Liver (tissue), 8 donors: ENCODE measurements at regions not wholly inside any gene's neighbourhood (a gene's known extent, or its start where the extent isn't known, plus 50 kb on each side); places are given as distances from the start of the nearest gene placed in this dataset.

Source experiments
- DNase-seq: peaks from one replicate; pipeline ENCODE4 v3.0.0-alpha.2; 2017; ENCODE audit warnings: low spot score
- H3K27ac ChIP-seq, 2 donors: one replicate each; pipeline ENCODE4 v1.7.0; 2013; ENCODE audit warnings: inconsistent platforms in 2 of 2, low read length in 2 of 2, control low read depth in 1 of 2, low read depth in 1 of 2, mild to moderate bottlenecking in 1 of 2
- H3K27me3 ChIP-seq, 4 donors: one replicate each; pipeline versions ENCODE4 v1.6.1 to v1.7.0; 2013; ENCODE audit warnings: low read length in 3 of 4, inconsistent platforms in 1 of 4, mild to moderate bottlenecking in 1 of 4, moderate library complexity in 1 of 4; ENCODE audit not compliant: control insufficient read depth in 4 of 4, insufficient read depth in 4 of 4
- H3K36me3 ChIP-seq, 4 donors: one replicate each; pipeline versions ENCODE4 v1.6.1 to v1.7.0; 2013; ENCODE audit warnings: low read length in 3 of 4, mild to moderate bottlenecking in 3 of 4, low read depth in 1 of 4, moderate library complexity in 1 of 4; ENCODE audit not compliant: control insufficient read depth in 4 of 4, insufficient read depth in 3 of 4
- H3K4me1 ChIP-seq, 4 donors: one replicate each; pipeline versions ENCODE4 v1.6.1 to v1.7.0; 2013; ENCODE audit warnings: low read length in 3 of 4, mild to moderate bottlenecking in 3 of 4, moderate library complexity in 1 of 4; ENCODE audit not compliant: control insufficient read depth in 4 of 4, insufficient read depth in 4 of 4
- H3K4me3 ChIP-seq, 3 donors: one replicate each; pipeline versions ENCODE4 v1.6.1 to v1.7.0; 2013; ENCODE audit warnings: low read length in 3 of 3, control low read depth in 1 of 3, low read depth in 1 of 3, mild to moderate bottlenecking in 1 of 3
- H3K9ac ChIP-seq, 2 donors: one replicate each; pipeline ENCODE4 v1.7.0; 2013; ENCODE audit warnings: low read length in 2 of 2, mild to moderate bottlenecking in 2 of 2, moderate library complexity in 2 of 2, control low read depth in 1 of 2, low read depth in 1 of 2
- H3K9me3 ChIP-seq, 4 donors: one replicate each; pipeline versions ENCODE4 v1.6.1 to v1.7.0; 2013; ENCODE audit warnings: low read length in 3 of 4; ENCODE audit not compliant: control insufficient read depth in 4 of 4
- EGR1 ChIP-seq, 2 donors: IDR thresholded peaks; 2 replicates each; pipeline ENCODE4 v1.6.1; 2016 to 2018; ENCODE audit warnings: antibody characterized with exemption in 2 of 2, low read depth in 2 of 2
- FOXA1 ChIP-seq: IDR thresholded peaks from 2 replicates; pipeline ENCODE4 v1.6.1; 2016; ENCODE audit warnings: antibody characterized with exemption
- FOXA2 ChIP-seq: IDR thresholded peaks from 2 replicates; pipeline ENCODE4 v1.6.1; 2016; ENCODE audit warnings: antibody characterized with exemption
- HNF4A ChIP-seq, 2 donors: conservative IDR thresholded peaks; 2 replicates each; pipeline ENCODE4 v1.6.1; 2016; ENCODE audit warnings: antibody characterized with exemption in 2 of 2, mild to moderate bottlenecking in 2 of 2
- HNF4G ChIP-seq: IDR thresholded peaks from 2 replicates; pipeline ENCODE4 v1.6.1; 2016; ENCODE audit warnings: antibody characterized with exemption
- TAF1 ChIP-seq: conservative IDR thresholded peaks from 2 replicates; pipeline ENCODE4 v1.6.1; 2016; ENCODE audit warnings: antibody characterized with exemption, mild to moderate bottlenecking
- YY1 ChIP-seq: IDR thresholded peaks from 2 replicates; pipeline ENCODE4 v1.6.1; 2016; ENCODE audit warnings: antibody characterized with exemption, mild to moderate bottlenecking
- WGBS: extraction: QIAGEN DNeasy Blood & Tissue Kit; methylation state at CpG from one replicate; pipeline ENCODE4 v1.1.7; 2013; 5-methylcytosine and 5-hydroxymethylcytosine counted together
- TF ChIP-seq, protein P1 (sequence below): fragments of 150-350 bp; IDR thresholded peaks from 2 replicates; pipeline ENCODE4 v1.5.1; 2017; ENCODE audit warnings: improper control_type of control experiment, low read depth, low read length; ENCODE audit not compliant: missing input control
- TF ChIP-seq, protein P2 (sequence below): IDR thresholded peaks from 2 replicates; pipeline ENCODE4 v1.6.1; 2016; ENCODE audit warnings: antibody characterized with exemption
- TF ChIP-seq, protein P3 (sequence below): IDR thresholded peaks from 2 replicates; pipeline ENCODE4 v1.6.1; 2016; ENCODE audit warnings: antibody characterized with exemption, mild to moderate bottlenecking
- TF ChIP-seq, protein P4 (sequence below): IDR thresholded peaks from 2 replicates; pipeline ENCODE4 v1.6.1; 2016; ENCODE audit warnings: antibody characterized with exemption
- TF ChIP-seq, protein P5 (sequence below): IDR thresholded peaks from 2 replicates; pipeline ENCODE4 v1.6.1; 2016; ENCODE audit warnings: antibody characterized with exemption
- donor health status: healthy.
- donor health status: healthy.
- donor health status: healthy.
- donor health status: healthy.
- donor health status: healthy.

DNA sequence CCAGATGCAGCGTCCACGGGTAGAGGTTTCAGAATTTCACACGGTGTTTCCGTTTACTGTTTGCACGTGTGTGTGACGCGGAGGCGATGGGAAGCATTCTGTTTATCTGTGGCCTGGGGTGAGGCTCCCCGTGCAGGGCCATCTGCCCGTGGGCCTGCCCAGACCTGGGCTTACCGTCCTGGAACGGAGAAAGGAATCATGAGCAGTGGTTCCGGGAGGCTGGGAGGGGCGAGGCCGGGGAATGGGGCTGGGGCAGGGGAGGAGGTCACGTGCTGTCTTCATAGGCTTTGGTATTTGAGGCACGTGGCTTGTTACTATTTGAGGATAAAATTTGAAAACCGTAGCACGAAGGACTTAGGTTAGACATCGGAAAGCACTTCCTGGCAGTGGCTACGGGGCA, 77.9 kb downstream of the RTP5 start (continued):
- TF ChIP-seq, protein P1, sequence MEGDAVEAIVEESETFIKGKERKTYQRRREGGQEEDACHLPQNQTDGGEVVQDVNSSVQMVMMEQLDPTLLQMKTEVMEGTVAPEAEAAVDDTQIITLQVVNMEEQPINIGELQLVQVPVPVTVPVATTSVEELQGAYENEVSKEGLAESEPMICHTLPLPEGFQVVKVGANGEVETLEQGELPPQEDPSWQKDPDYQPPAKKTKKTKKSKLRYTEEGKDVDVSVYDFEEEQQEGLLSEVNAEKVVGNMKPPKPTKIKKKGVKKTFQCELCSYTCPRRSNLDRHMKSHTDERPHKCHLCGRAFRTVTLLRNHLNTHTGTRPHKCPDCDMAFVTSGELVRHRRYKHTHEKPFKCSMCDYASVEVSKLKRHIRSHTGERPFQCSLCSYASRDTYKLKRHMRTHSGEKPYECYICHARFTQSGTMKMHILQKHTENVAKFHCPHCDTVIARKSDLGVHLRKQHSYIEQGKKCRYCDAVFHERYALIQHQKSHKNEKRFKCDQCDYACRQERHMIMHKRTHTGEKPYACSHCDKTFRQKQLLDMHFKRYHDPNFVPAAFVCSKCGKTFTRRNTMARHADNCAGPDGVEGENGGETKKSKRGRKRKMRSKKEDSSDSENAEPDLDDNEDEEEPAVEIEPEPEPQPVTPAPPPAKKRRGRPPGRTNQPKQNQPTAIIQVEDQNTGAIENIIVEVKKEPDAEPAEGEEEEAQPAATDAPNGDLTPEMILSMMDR = no peak
- TF ChIP-seq FOXA2 = no peak

DNA sequence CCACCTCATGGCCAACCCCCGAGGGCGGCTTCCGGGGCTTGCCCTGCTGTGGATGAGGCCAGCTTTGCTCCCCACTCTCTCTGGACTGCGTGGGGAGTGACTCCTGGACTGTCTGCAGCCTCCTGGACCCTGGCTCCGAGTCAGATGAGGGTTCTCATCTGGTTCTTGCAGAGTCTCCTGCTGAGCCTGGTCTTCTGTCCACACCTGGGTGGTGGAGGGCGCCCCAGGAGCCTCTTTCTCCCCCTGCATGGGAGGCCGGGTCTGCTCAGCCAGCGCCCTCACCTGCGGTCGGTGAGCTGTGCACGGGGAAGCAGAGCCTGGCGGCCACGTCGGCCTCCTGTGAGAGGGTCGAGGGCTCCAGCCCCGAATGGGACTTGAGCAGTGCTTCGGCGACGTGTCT, 78.3 kb downstream of the RTP5 start:
- Histone ChIP-seq H3K4me1 (peaks cover 3 to 20% (median 16%) of the 10 kb centered on the region in 4 donors), H3K4me3 (no peak overlapping the region), H3K36me3 (no peaks in the 10 kb centered on the region), H3K9ac (no peak overlapping the region), H3K9me3 (no peaks in the 10 kb centered on the region), H3K27me3 (no peaks in the 10 kb centered on the region), H3K27ac (no peak overlapping the region)
- 96% methylated on average over 19 of the region's 19 CpGs for WGBS
- DNase-seq = no peak
- no peak for TF ChIP-seq HNF4A (conservative IDR thresholded peaks at IDR 0.05)
- no peak for TF ChIP-seq EGR1 (IDR thresholded peaks at IDR 0.05; ENCODE audit: low read depth in 2 of 2)
- TF ChIP-seq, protein P2, sequence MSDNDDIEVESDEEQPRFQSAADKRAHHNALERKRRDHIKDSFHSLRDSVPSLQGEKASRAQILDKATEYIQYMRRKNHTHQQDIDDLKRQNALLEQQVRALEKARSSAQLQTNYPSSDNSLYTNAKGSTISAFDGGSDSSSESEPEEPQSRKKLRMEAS = no peak
- no peak for TF ChIP-seq YY1
- TF ChIP-seq HNF4G = no peak
- TF ChIP-seq, protein P3, sequence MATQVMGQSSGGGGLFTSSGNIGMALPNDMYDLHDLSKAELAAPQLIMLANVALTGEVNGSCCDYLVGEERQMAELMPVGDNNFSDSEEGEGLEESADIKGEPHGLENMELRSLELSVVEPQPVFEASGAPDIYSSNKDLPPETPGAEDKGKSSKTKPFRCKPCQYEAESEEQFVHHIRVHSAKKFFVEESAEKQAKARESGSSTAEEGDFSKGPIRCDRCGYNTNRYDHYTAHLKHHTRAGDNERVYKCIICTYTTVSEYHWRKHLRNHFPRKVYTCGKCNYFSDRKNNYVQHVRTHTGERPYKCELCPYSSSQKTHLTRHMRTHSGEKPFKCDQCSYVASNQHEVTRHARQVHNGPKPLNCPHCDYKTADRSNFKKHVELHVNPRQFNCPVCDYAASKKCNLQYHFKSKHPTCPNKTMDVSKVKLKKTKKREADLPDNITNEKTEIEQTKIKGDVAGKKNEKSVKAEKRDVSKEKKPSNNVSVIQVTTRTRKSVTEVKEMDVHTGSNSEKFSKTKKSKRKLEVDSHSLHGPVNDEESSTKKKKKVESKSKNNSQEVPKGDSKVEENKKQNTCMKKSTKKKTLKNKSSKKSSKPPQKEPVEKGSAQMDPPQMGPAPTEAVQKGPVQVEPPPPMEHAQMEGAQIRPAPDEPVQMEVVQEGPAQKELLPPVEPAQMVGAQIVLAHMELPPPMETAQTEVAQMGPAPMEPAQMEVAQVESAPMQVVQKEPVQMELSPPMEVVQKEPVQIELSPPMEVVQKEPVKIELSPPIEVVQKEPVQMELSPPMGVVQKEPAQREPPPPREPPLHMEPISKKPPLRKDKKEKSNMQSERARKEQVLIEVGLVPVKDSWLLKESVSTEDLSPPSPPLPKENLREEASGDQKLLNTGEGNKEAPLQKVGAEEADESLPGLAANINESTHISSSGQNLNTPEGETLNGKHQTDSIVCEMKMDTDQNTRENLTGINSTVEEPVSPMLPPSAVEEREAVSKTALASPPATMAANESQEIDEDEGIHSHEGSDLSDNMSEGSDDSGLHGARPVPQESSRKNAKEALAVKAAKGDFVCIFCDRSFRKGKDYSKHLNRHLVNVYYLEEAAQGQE = no peak
- TF ChIP-seq, protein P4, sequence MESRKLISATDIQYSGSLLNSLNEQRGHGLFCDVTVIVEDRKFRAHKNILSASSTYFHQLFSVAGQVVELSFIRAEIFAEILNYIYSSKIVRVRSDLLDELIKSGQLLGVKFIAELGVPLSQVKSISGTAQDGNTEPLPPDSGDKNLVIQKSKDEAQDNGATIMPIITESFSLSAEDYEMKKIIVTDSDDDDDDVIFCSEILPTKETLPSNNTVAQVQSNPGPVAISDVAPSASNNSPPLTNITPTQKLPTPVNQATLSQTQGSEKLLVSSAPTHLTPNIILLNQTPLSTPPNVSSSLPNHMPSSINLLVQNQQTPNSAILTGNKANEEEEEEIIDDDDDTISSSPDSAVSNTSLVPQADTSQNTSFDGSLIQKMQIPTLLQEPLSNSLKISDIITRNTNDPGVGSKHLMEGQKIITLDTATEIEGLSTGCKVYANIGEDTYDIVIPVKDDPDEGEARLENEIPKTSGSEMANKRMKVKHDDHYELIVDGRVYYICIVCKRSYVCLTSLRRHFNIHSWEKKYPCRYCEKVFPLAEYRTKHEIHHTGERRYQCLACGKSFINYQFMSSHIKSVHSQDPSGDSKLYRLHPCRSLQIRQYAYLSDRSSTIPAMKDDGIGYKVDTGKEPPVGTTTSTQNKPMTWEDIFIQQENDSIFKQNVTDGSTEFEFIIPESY = no peak
- no peak for TF ChIP-seq FOXA2
- TF ChIP-seq TAF1 = no peak
- TF ChIP-seq, protein P5, sequence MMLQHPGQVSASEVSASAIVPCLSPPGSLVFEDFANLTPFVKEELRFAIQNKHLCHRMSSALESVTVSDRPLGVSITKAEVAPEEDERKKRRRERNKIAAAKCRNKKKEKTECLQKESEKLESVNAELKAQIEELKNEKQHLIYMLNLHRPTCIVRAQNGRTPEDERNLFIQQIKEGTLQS = no peak
- TF ChIP-seq FOXA1 = no peak

DNA sequence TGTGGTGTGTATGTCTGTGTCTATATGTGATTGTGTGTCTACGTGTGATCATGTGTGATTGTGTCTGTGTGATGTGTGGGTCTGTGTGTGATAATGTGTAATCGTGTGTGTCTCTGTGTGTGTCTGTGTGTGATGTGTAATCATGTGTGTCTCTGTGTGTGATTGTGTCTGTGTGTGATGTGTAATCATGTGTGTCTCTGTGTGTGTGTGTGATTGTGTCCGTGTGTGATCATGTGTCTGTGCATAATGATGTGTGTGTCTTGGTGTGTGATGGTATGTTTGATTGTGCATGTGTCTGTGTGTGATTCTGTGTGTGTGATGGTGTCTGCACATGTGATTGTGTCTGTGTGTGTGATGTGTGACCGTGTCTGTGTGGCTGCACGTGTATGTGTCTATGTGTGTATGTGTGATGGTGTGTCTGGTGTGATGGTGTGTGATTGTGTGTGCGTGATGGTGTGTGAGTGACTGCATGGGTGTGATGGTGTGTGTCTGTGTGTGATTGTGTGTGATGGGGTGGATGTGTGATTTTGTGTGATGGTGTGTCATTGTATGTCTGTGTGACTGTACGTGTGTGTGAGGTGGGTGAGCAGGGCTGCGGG, 78.9 kb downstream of the RTP5 start:
- 79% methylated on average over 8 of the region's 8 CpGs for WGBS
- Histone ChIP-seq H3K27ac (no peak overlapping the region), H3K9ac (no peak overlapping the region), H3K36me3 (no peaks in the 10 kb centered on the region), H3K27me3 (no peaks in the 10 kb centered on the region), H3K4me3 (no peak overlapping the region), H3K4me1 (peaks cover 3 to 15% (median 11%) of the 10 kb centered on the region in 4 donors), H3K9me3 (no peaks in the 10 kb centered on the region)
- TF ChIP-seq FOXA2 = no peak
- no peak for DNase-seq
